Neural progenitor cell (in vitro differentiated cells): ENCODE measurements at regions not wholly inside any gene's neighbourhood (a gene's known extent, or its start where the extent isn't known, plus 50 kb on each side); places are given as distances from the start of the nearest gene placed in this dataset.

Experiments used
- DNase-seq: peaks from one replicate; pipeline ENCODE4 v3.0.0-alpha.2; 2016; ENCODE audit warnings: low spot score
- H2AFZ ChIP-seq: fragments of 200-600 bp; sonication (generic); replicated peaks from 2 replicates; pipeline ENCODE4 v1.6.1; 2016; ENCODE audit warnings: antibody characterized with exemption
- H3F3A ChIP-seq: fragments of 200-600 bp; sonication (generic); 2 replicates; pipeline ENCODE4 v1.6.1; 2016; ENCODE audit warnings: antibody characterized with exemption, low read depth
- H3K27ac ChIP-seq: fragments of 200-600 bp; sonication (generic); 2 replicates; pipeline ENCODE4 v1.5.1; 2016; ENCODE audit warnings: mild to moderate bottlenecking
- H3K27me3 ChIP-seq: fragments of 200-600 bp; sonication (generic); 2 replicates; pipeline ENCODE4 v1.6.1; 2016; ENCODE audit warnings: mild to moderate bottlenecking, moderate library complexity
- H3K36me3 ChIP-seq: fragments of 200-600 bp; sonication (generic); 2 replicates; pipeline ENCODE4 v1.5.1; 2016
- H3K4me1 ChIP-seq: fragments of 200-600 bp; sonication (generic); 2 replicates; pipeline ENCODE4 v1.6.1; 2016; ENCODE audit warnings: mixed run types
- H3K4me2 ChIP-seq: fragments of 200-600 bp; sonication (generic); 2 replicates; pipeline ENCODE4 v1.6.1; 2016
- H3K4me3 ChIP-seq: fragments of 200-600 bp; sonication (generic); 2 replicates; pipeline ENCODE4 v1.5.1; 2016
- H3K79me2 ChIP-seq: fragments of 200-600 bp; sonication (generic); 2 replicates; pipeline ENCODE4 v1.6.1; 2016; ENCODE audit warnings: low read depth
- H3K9ac ChIP-seq: fragments of 200-600 bp; sonication (generic); 2 replicates; pipeline ENCODE4 v1.6.1; 2016
- H3K9me3 ChIP-seq: fragments of 200-600 bp; sonication (generic); 2 replicates; pipeline ENCODE4 v1.5.1; 2016; ENCODE audit warnings: low read depth
- H4K20me1 ChIP-seq: fragments of 200-600 bp; sonication (generic); 2 replicates; pipeline ENCODE4 v1.6.1; 2016; ENCODE audit warnings: low read depth
- H3K27ac Mint-ChIP-seq: 3 replicates; pipeline ENCODE4 v1.8.0; 2021; ENCODE audit warnings: mixed read lengths
- H3K27me3 Mint-ChIP-seq: 2 replicates; pipeline ENCODE4 v1.8.0; 2022; ENCODE audit warnings: low read depth, mild to moderate bottlenecking, inconsistent platforms, moderate library complexity, mixed read lengths; ENCODE audit not compliant: insufficient read depth
- H3K36me3 Mint-ChIP-seq: 3 replicates; pipeline ENCODE4 v1.8.0; 2021; ENCODE audit warnings: mixed read lengths
- H3K4me1 Mint-ChIP-seq: 3 replicates; pipeline ENCODE4 v1.8.0; 2021; ENCODE audit warnings: mixed read lengths
- H3K4me3 Mint-ChIP-seq: 3 replicates; pipeline ENCODE4 v1.8.0; 2021; ENCODE audit warnings: mild to moderate bottlenecking, moderate library complexity, mixed read lengths
- H3K9me3 Mint-ChIP-seq: 3 replicates; pipeline ENCODE4 v1.8.0; 2020; ENCODE audit warnings: mixed read lengths
- CTCF ChIP-seq: fragments of 200-600 bp; sonication (generic); IDR thresholded peaks from 2 replicates; pipeline ENCODE4 v1.5.1; 2017; ENCODE audit warnings: antibody characterized with exemption, mild to moderate bottlenecking
- EZH2 ChIP-seq: fragments of 200-600 bp; sonication (generic); IDR thresholded peaks from 2 replicates; pipeline ENCODE4 v1.6.1; 2017; ENCODE audit warnings: antibody characterized with exemption, mild to moderate bottlenecking, moderate library complexity
- EZH2phosphoT487 ChIP-seq: fragments of 200-600 bp; sonication (generic); IDR thresholded peaks from 2 replicates; pipeline ENCODE4 v1.6.1; 2017; ENCODE audit warnings: antibody characterized with exemption

DNA sequence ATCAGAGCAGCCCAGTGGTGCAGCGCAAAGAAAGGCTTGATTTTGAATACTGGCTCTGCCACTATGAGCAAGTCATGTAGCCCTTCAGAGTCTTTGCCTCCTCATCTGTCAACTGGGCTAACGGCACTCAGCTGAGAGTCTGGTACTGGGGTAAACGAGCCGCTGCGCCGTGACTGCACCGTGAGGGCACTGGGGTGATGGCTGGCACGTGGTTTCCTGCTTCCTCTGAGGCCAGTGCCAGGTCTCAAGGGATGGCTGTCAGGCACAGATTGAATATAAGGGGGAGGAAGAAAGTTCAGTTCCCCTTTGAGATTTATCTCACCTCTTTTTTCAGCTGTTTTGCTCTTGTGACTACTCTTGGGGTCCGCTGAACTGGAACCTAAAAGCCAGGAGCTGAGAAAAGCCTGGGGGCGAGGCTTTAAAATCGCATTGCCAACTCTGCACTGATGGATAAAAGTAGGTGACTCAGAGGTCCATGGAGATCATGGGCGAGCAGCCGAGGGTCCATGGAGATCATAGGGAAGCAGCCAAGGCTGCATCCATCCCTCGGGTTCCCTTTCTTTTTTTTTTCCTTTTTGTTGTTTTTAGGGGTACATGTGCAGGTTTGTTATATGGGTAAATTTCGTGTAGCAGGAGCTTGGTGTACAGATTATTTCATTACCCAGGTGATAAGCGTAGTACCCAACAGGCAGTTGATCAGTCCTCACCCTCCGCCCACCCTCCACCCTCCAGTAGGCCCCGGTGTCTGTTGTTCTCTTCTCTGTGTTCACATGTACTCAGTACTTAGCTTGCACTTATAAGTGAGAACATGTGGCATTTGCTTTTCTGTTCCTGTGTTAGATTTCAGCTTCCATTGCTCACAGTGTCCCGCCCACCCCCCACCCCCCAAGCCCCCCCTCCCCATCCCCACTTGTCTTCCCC is 114.3 kb downstream of the SPP2 start:
- Histone ChIP-seq H3K9ac (no peak overlapping the region), H3K4me3 (no peak overlapping the region), H3K4me2 (no peak overlapping the region), H4K20me1 (no peaks in the 10 kb centered on the region), H2AFZ (no peak overlapping the region), H3K79me2 (no peaks in the 10 kb centered on the region), H3F3A (peaks cover 16% of the 10 kb centered on the region), H3K36me3 (no peaks in the 10 kb centered on the region), H3K9me3 (no peaks in the 10 kb centered on the region), H3K4me1 (peaks cover 21% of the 10 kb centered on the region), H3K27ac (no peak overlapping the region), H3K27me3 (no peaks in the 10 kb centered on the region)
- Mint-ChIP-seq H3K27me3 (peaks cover 6% of the 10 kb centered on the region), H3K36me3 (no peaks in the 10 kb centered on the region), H3K4me1 (peaks cover 39% of the 10 kb centered on the region), H3K27ac (no peak overlapping the region), H3K9me3 (no peaks in the 10 kb centered on the region), H3K4me3 (no peak overlapping the region)
- no peak for DNase-seq
- TF ChIP-seq EZH2phosphoT487 = no peak
- no peak for TF ChIP-seq EZH2
- no peak for TF ChIP-seq CTCF

DNA sequence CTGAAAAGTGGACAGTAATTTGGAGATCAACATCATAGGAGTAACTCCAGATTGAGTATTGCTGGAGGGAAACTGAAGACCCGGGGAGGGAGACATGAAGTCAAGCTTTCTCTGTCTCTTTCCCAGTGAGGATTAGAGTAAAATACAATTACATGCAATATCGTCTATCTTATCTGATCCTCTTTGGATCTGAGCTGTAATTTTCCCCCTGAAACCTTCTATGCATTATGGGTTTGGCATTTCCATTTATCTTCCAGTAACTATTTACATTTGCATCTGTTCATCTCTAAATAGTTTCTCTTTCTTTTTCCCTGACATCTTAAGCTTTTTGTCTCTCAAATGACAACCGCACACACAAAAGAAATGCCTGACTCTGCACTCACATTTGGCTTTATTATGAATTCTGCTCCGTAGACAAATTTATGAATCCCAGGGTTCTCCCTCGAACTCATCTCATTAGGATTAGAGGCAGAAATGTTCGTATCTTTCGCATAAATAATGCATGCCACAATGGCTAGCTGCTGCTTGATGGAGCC is 113.1 kb downstream of the SPP2 start:
- no peak overlapping the region for H2AFZ ChIP-seq
- TF ChIP-seq CTCF = no peak
- H3K4me3 ChIP-seq = no peak overlapping the region
- H3K9me3 ChIP-seq = no peaks in the 10 kb centered on the region
- H3K27me3 Mint-ChIP-seq = peaks cover 6% of the 10 kb centered on the region
- H3K9me3 Mint-ChIP-seq = peaks cover 6% of the 10 kb centered on the region
- no peaks in the 10 kb centered on the region for H3K36me3 ChIP-seq
- H3K27ac Mint-ChIP-seq = no peak overlapping the region
- H4K20me1 ChIP-seq = no peaks in the 10 kb centered on the region
- no peaks in the 10 kb centered on the region for H3K79me2 ChIP-seq
- H3K27me3 ChIP-seq = no peaks in the 10 kb centered on the region
- no peak overlapping the region for H3K9ac ChIP-seq
- H3K4me1 Mint-ChIP-seq = peaks cover 38% of the 10 kb centered on the region
- DNase-seq = no peak
- H3K4me1 ChIP-seq = peaks cover 12% of the 10 kb centered on the region
- peaks cover 8% of the 10 kb centered on the region for H3F3A ChIP-seq
- no peak overlapping the region for H3K4me3 Mint-ChIP-seq
- H3K4me2 ChIP-seq = no peak overlapping the region
- H3K36me3 Mint-ChIP-seq = no peaks in the 10 kb centered on the region
- H3K27ac ChIP-seq = no peak overlapping the region

DNA sequence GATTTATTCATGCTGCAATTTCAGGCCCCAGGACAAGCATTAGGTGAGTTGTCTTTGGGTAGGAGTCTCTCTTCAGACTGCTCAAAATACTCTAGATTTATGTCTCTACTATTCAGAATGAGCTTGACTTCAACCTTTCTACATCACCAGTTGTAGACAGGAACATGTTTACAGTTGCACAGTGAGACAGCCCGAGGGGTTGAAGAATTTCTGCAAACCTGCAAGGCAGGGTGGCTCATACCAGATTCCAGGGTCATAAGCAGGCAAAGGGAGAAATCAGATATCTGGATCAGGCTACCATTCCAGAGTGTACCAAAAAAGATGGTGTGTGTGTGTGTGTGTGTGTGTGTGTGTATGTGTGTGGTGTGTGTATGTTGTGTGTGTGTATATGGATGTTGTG is 112.4 kb downstream of the SPP2 start:
- H3K9ac ChIP-seq = no peak overlapping the region
- Mint-ChIP-seq H3K4me3 (no peak overlapping the region), H3K27ac (no peak overlapping the region), H3K27me3 (peaks cover 7% of the 10 kb centered on the region), H3K9me3 (peaks cover 11% of the 10 kb centered on the region), H3K4me1 (peaks cover 34% of the 10 kb centered on the region), H3K36me3 (no peaks in the 10 kb centered on the region)
- no peak overlapping the region for H3K4me2 ChIP-seq
- no peak for TF ChIP-seq EZH2phosphoT487
- no peak for TF ChIP-seq CTCF
- TF ChIP-seq EZH2 = no peak
- H3K4me3 ChIP-seq = no peak overlapping the region
- H3F3A ChIP-seq = peaks cover 1% of the 10 kb centered on the region
- no peak for DNase-seq
- H3K36me3 ChIP-seq = no peaks in the 10 kb centered on the region
- no peak overlapping the region for H3K27ac ChIP-seq
- H2AFZ ChIP-seq = no peak overlapping the region
- H3K79me2 ChIP-seq = no peaks in the 10 kb centered on the region
- H3K4me1 ChIP-seq = peaks cover 10% of the 10 kb centered on the region
- H3K27me3 ChIP-seq = no peaks in the 10 kb centered on the region
- no peaks in the 10 kb centered on the region for H3K9me3 ChIP-seq
- H4K20me1 ChIP-seq = no peaks in the 10 kb centered on the region
